Stomach (tissue), 4 donors: ENCODE measurements at regions not wholly inside any gene's neighbourhood (a gene's known extent, or its start where the extent isn't known, plus 50 kb on each side); places are given as distances from the start of the nearest gene placed in this dataset.

Source experiments
- CTCF ChIP-seq, 7 experiments: fragments of 450-650 bp in 4 of 7; fragments of 200-600 bp in 3 of 7; sonication (generic) in 3 of 7; IDR thresholded peaks; one replicate each; pipeline ENCODE4 v1.5.1; 2016 to 2019; ENCODE audit warnings: antibody characterized with exemption in 7 of 7, control low read depth in 2 of 7, mild to moderate bottlenecking in 1 of 7
- EP300 ChIP-seq: sonication (generic); formaldehyde crosslinking; IDR thresholded peaks from one replicate; pipeline ENCODE4 v1.6.1; 2017; ENCODE audit warnings: antibody characterized with exemption
- POLR2A ChIP-seq, 4 donors: fragments of 450-650 bp; IDR thresholded peaks; one replicate each; pipeline ENCODE4 v1.6.1; 2016; ENCODE audit warnings: antibody characterized with exemption in 4 of 4, control low read depth in 2 of 4, mild to moderate bottlenecking in 1 of 4, moderate library complexity in 1 of 4

GRCh38 chr18:41042866-41043265, 912.2 kb upstream of the PIK3C3 start:
- TF ChIP-seq CTCF (IDR thresholded peaks at IDR 0.05) (no peak), POLR2A (IDR thresholded peaks at IDR 0.05) (no peak), EP300 (no peak)
